HUES64 (cell line): ENCODE measurements at regions not wholly inside any gene's neighbourhood (a gene's known extent, or its start where the extent isn't known, plus 50 kb on each side); places are given as distances from the start of the nearest gene placed in this dataset.

Source experiments
- H3K27ac ChIP-seq: 2 replicates; pipeline ENCODE4 v1.7.0; 2013; ENCODE audit warnings: low read depth, low read length, inconsistent platforms
- H3K27me3 ChIP-seq: 2 replicates; pipeline ENCODE4 v1.6.1; 2013; ENCODE audit warnings: mild to moderate bottlenecking, low read length; ENCODE audit not compliant: insufficient read depth
- H3K36me3 ChIP-seq: 2 replicates; pipeline ENCODE4 v1.6.1; 2013; ENCODE audit warnings: mild to moderate bottlenecking, low read length; ENCODE audit not compliant: insufficient read depth
- H3K4me1 ChIP-seq: 2 replicates; pipeline ENCODE4 v1.6.1; 2013; ENCODE audit warnings: mild to moderate bottlenecking, low read length, moderate library complexity; ENCODE audit not compliant: insufficient read depth
- H3K4me3 ChIP-seq: 2 replicates; pipeline ENCODE4 v1.5.1; 2013; ENCODE audit warnings: mild to moderate bottlenecking, low read length, moderate library complexity
- H3K9ac ChIP-seq: 2 replicates; pipeline ENCODE4 v1.6.1; 2013; ENCODE audit warnings: mild to moderate bottlenecking, low read depth, low read length
- H3K9me3 ChIP-seq: 2 replicates; pipeline ENCODE4 v1.6.1; 2013; ENCODE audit warnings: low read depth, low read length; ENCODE audit not compliant: insufficient read depth
- WGBS: fragments of 150-250, 120-280 bp; methylation state at CpG from one replicate; pipeline ENCODE4 v1.1.7; 2013; ENCODE audit warnings: missing lambda C conversion rate; 5-methylcytosine and 5-hydroxymethylcytosine counted together

GRCh38 chr5:4306057-4306456 lies 710.4 kb downstream of the IRX1 start:
- H3K27ac ChIP-seq: no peak overlapping the region
- 91% methylated on average over 4 of the region's 4 CpGs for WGBS
- H3K36me3 ChIP-seq: no peaks in the 10 kb centered on the region
- no peak overlapping the region for H3K9ac ChIP-seq
- no peaks in the 10 kb centered on the region for H3K9me3 ChIP-seq
- H3K4me3 ChIP-seq: no peak overlapping the region
- no peaks in the 10 kb centered on the region for H3K27me3 ChIP-seq
- no peaks in the 10 kb centered on the region for H3K4me1 ChIP-seq

- H3K27me3 ChIP-seq: no peaks in the 10 kb centered on the region
- WGBS: 93% methylated on average over 7 of the region's 7 CpGs
- no peaks in the 10 kb centered on the region for H3K9me3 ChIP-seq
Observed at GRCh38 chr5:4309026-4309425, 713.4 kb downstream of the IRX1 start.

GRCh38 chr5:4313138-4313537 lies 717.5 kb downstream of the IRX1 start:
- no peak overlapping the region for H3K4me3 ChIP-seq
- no peak overlapping the region for H3K27ac ChIP-seq
- no peak overlapping the region for H3K9ac ChIP-seq
- H3K27me3 ChIP-seq: no peaks in the 10 kb centered on the region
- H3K36me3 ChIP-seq: no peaks in the 10 kb centered on the region
- peaks cover 6% of the 10 kb centered on the region; the same call in 1 of the 2 replicates for H3K4me1 ChIP-seq
- no peaks in the 10 kb centered on the region for H3K9me3 ChIP-seq
- WGBS: 69% methylated on average over 4 of the region's 5 CpGs

More at GRCh38 chr5:4309026-4309425, 713.4 kb downstream of the IRX1 start:
- H3K27ac ChIP-seq: no peak overlapping the region
- H3K4me3 ChIP-seq: no peak overlapping the region
- no peaks in the 10 kb centered on the region for H3K36me3 ChIP-seq
- H3K9ac ChIP-seq: no peak overlapping the region
- peaks cover 6% of the 10 kb centered on the region; the same call in 1 of the 2 replicates for H3K4me1 ChIP-seq

- Histone ChIP-seq H3K9me3 (peaks cover 12% of the 10 kb centered on the region; the same call in 1 of the 2 replicates), H3K4me3 (no peak overlapping the region), H3K27ac (no peak overlapping the region), H3K36me3 (no peaks in the 10 kb centered on the region), H3K9ac (no peak overlapping the region), H3K27me3 (no peaks in the 10 kb centered on the region), H3K4me1 (no peaks in the 10 kb centered on the region)
- WGBS: 95% methylated on average over 16 of the region's 16 CpGs
Observed at GRCh38 chr5:4319478-4320128, 724.0 kb downstream of the IRX1 start.

- 95% methylated on average over 2 of the region's 2 CpGs for WGBS
- no peak overlapping the region for H3K27ac ChIP-seq
- H3K4me1 ChIP-seq: no peaks in the 10 kb centered on the region
- H3K9me3 ChIP-seq: no peaks in the 10 kb centered on the region
- H3K4me3 ChIP-seq: no peak overlapping the region
- no peaks in the 10 kb centered on the region for H3K27me3 ChIP-seq
- H3K36me3 ChIP-seq: no peaks in the 10 kb centered on the region
- no peak overlapping the region for H3K9ac ChIP-seq
Observed at GRCh38 chr5:4330327-4330726, 734.7 kb downstream of the IRX1 start.

GRCh38 chr5:4335078-4335477 lies 739.4 kb downstream of the IRX1 start:
- no peaks in the 10 kb centered on the region for H3K36me3 ChIP-seq
- 0 out of 2 replicates have a peak, but pooled peaks cover 5% of the 10 kb centered on the region for H3K9me3 ChIP-seq
- H3K9ac ChIP-seq: no peak overlapping the region
- H3K4me1 ChIP-seq: no peaks in the 10 kb centered on the region
- no peak overlapping the region for H3K4me3 ChIP-seq
- 88% methylated on average over 2 of the region's 2 CpGs for WGBS
- no peak overlapping the region for H3K27ac ChIP-seq
- H3K27me3 ChIP-seq: no peaks in the 10 kb centered on the region

- no peaks in the 10 kb centered on the region for H3K27me3 ChIP-seq
- H3K4me3 ChIP-seq: no peak overlapping the region
- no peak overlapping the region for H3K27ac ChIP-seq
- H3K9me3 ChIP-seq: 0 out of 2 replicates have a peak, but pooled peaks cover 5% of the 10 kb centered on the region
- H3K4me1 ChIP-seq: no peaks in the 10 kb centered on the region
- H3K9ac ChIP-seq: no peak overlapping the region
- WGBS: 78% methylated on average over 3 of the region's 3 CpGs
- no peaks in the 10 kb centered on the region for H3K36me3 ChIP-seq
Observed at GRCh38 chr5:4337519-4337918, 741.9 kb downstream of the IRX1 start.

- Histone ChIP-seq H3K4me1 (no peaks in the 10 kb centered on the region), H3K36me3 (no peaks in the 10 kb centered on the region), H3K9me3 (0 out of 2 replicates have a peak, but pooled peaks cover 5% of the 10 kb centered on the region), H3K9ac (no peak overlapping the region), H3K27me3 (no peaks in the 10 kb centered on the region), H3K4me3 (no peak overlapping the region), H3K27ac (no peak overlapping the region)
- WGBS: 83% methylated on average over 9 of the region's 9 CpGs
Observed at GRCh38 chr5:4339949-4340348, 744.3 kb downstream of the IRX1 start.

- H3K36me3 ChIP-seq: no peaks in the 10 kb centered on the region
- no peaks in the 10 kb centered on the region for H3K27me3 ChIP-seq
- H3K9ac ChIP-seq: no peak overlapping the region
- no peaks in the 10 kb centered on the region for H3K4me1 ChIP-seq
- no peaks in the 10 kb centered on the region for H3K9me3 ChIP-seq
- no peak overlapping the region for H3K4me3 ChIP-seq
- 100% methylated on average over 1 of the region's 1 CpG for WGBS
- H3K27ac ChIP-seq: no peak overlapping the region
Observed at GRCh38 chr5:4345850-4346249, 750.2 kb downstream of the IRX1 start.

- H3K27me3 ChIP-seq: no peaks in the 10 kb centered on the region
- H3K9ac ChIP-seq: no peak overlapping the region
- no peaks in the 10 kb centered on the region for H3K36me3 ChIP-seq
- H3K4me3 ChIP-seq: no peak overlapping the region
- H3K4me1 ChIP-seq: no peaks in the 10 kb centered on the region
- WGBS: 96% methylated on average over 3 of the region's 3 CpGs
- no peak overlapping the region for H3K27ac ChIP-seq
- H3K9me3 ChIP-seq: no peaks in the 10 kb centered on the region
Observed at GRCh38 chr5:4348423-4348822, 752.8 kb downstream of the IRX1 start.

GRCh38 chr5:4348919-4349318 lies 753.3 kb downstream of the IRX1 start:
- H3K4me3 ChIP-seq: no peak overlapping the region
- H3K9me3 ChIP-seq: no peaks in the 10 kb centered on the region
- H3K9ac ChIP-seq: no peak overlapping the region
- H3K27me3 ChIP-seq: no peaks in the 10 kb centered on the region
- H3K36me3 ChIP-seq: no peaks in the 10 kb centered on the region
- no peak overlapping the region for H3K27ac ChIP-seq
- WGBS: 88% methylated on average over 2 of the region's 3 CpGs
- H3K4me1 ChIP-seq: no peaks in the 10 kb centered on the region

- Histone ChIP-seq H3K27ac (no peak overlapping the region), H3K36me3 (no peaks in the 10 kb centered on the region), H3K4me1 (no peaks in the 10 kb centered on the region), H3K4me3 (no peak overlapping the region), H3K9me3 (no peaks in the 10 kb centered on the region), H3K27me3 (no peaks in the 10 kb centered on the region), H3K9ac (no peak overlapping the region)
- 98% methylated on average over 6 of the region's 6 CpGs for WGBS
Observed at GRCh38 chr5:4356201-4356600, 760.6 kb downstream of the IRX1 start.
